ENCODE measurements at regions not wholly inside any gene's neighbourhood (a gene's known extent, or its start where the extent isn't known, plus 50 kb on each side); places are given as distances from the start of the nearest gene placed in this dataset.
"Not testable (repeated sequence)": the region's sequence is repeated elsewhere in the genome, so short reads cannot be mapped to it uniquely, and the experiment has no call there.

GRCh38 chr9:129428864-129429577 is 191.9 kb downstream of the C9orf50 start:
- Mint-ChIP-seq H3K36me3 (ENCODE audit: low read depth) (peaks cover 2% of the 10 kb centered on the region), H3K27me3 (ENCODE audit: low read depth) (peaks cover 2% of the 10 kb centered on the region), H3K9me3 (ENCODE audit: low read depth) (no peaks in the 10 kb centered on the region), H3K4me3 (ENCODE audit: unreplicated experiment) (no peak overlapping the region), H3K27ac (ENCODE audit: unreplicated experiment) (no peak overlapping the region), H3K4me1 (ENCODE audit: low read depth) (no peaks in the 10 kb centered on the region)
- no peak for TF ChIP-seq CTCF (IDR thresholded peaks at IDR 0.05)
- DNase-seq (ENCODE audit: low spot score): no peak

GRCh38 chr9:129427149-129427548 is 193.8 kb downstream of the C9orf50 start:
- peaks cover 2% of the 10 kb centered on the region for H3K36me3 Mint-ChIP-seq (ENCODE audit: low read depth)
- H3K27ac Mint-ChIP-seq (ENCODE audit: unreplicated experiment): no peak overlapping the region

GRCh38 chr9:129423755-129424154 is 197.1 kb downstream of the C9orf50 start:
- H3K27ac Mint-ChIP-seq (ENCODE audit: unreplicated experiment); H3K4me3 Mint-ChIP-seq (ENCODE audit: unreplicated experiment); H3K27me3 Mint-ChIP-seq (ENCODE audit: low read depth); H3K9me3 Mint-ChIP-seq (ENCODE audit: low read depth); H3K36me3 Mint-ChIP-seq (ENCODE audit: low read depth); DNase-seq (ENCODE audit: low spot score); H3K4me1 Mint-ChIP-seq (ENCODE audit: low read depth): not testable (repeated sequence)

More at GRCh38 chr9:129427149-129427548, 193.8 kb downstream of the C9orf50 start:
- no peak for DNase-seq (ENCODE audit: low spot score)
- no peak for TF ChIP-seq CTCF (IDR thresholded peaks at IDR 0.05)
- Mint-ChIP-seq H3K4me3 (ENCODE audit: unreplicated experiment) (no peak overlapping the region), H3K27me3 (ENCODE audit: low read depth) (peaks cover 2% of the 10 kb centered on the region), H3K4me1 (ENCODE audit: low read depth) (peaks cover 5% of the 10 kb centered on the region), H3K9me3 (ENCODE audit: low read depth) (no peaks in the 10 kb centered on the region)

GRCh38 chr9:129423216-129423615 is 197.7 kb downstream of the C9orf50 start:
- no peak for DNase-seq (ENCODE audit: low spot score)
- no peak overlapping the region for H3K27ac Mint-ChIP-seq (ENCODE audit: unreplicated experiment)
- no peak for TF ChIP-seq CTCF (IDR thresholded peaks at IDR 0.05)
- H3K4me1 Mint-ChIP-seq (ENCODE audit: low read depth): peaks cover 5% of the 10 kb centered on the region
- H3K27me3 Mint-ChIP-seq (ENCODE audit: low read depth): no peaks in the 10 kb centered on the region
- H3K4me3 Mint-ChIP-seq (ENCODE audit: unreplicated experiment): no peak overlapping the region
- H3K36me3 Mint-ChIP-seq (ENCODE audit: low read depth): peaks cover 2% of the 10 kb centered on the region
- peaks cover 4% of the 10 kb centered on the region for H3K9me3 Mint-ChIP-seq (ENCODE audit: low read depth)

GRCh38 chr9:129422843-129423192 is 198.1 kb downstream of the C9orf50 start:
- no peak for DNase-seq (ENCODE audit: low spot score)
- TF ChIP-seq CTCF (IDR thresholded peaks at IDR 0.05): no peak
- no peak overlapping the region for H3K4me3 Mint-ChIP-seq (ENCODE audit: unreplicated experiment)

More at GRCh38 chr9:129422843-129423192, 198.1 kb downstream of the C9orf50 start:
- no peaks in the 10 kb centered on the region for H3K27me3 Mint-ChIP-seq (ENCODE audit: low read depth)
- no peak overlapping the region for H3K27ac Mint-ChIP-seq (ENCODE audit: unreplicated experiment)
- H3K4me1 Mint-ChIP-seq (ENCODE audit: low read depth): peaks cover 5% of the 10 kb centered on the region
- H3K9me3 Mint-ChIP-seq (ENCODE audit: low read depth): peaks cover 4% of the 10 kb centered on the region
- H3K36me3 Mint-ChIP-seq (ENCODE audit: low read depth): peaks cover 2% of the 10 kb centered on the region

Measured in chondrocyte (in vitro differentiated cells).